GM19438 (cell line): ENCODE measurements at regions not wholly inside any gene's neighbourhood (a gene's known extent, or its start where the extent isn't known, plus 50 kb on each side); places are given as distances from the start of the nearest gene placed in this dataset.
"Not testable (repeated sequence)": the region's sequence is repeated elsewhere in the genome, so short reads cannot be mapped to it uniquely, and the experiment has no call there.

Experiments used
- ATAC-seq: cut with Tn5 transposase; IDR thresholded peaks from one replicate; pipeline ENCODE4 v1.9.1; 2021; ENCODE audit warnings: low read depth; ENCODE audit not compliant: unreplicated experiment

GRCh38 chr6:137610702-137611101, 116.5 kb upstream of the OLIG3 start:
- ATAC-seq, result no peak

GRCh38 chr6:137623293-137623692, 129.1 kb upstream of the OLIG3 start:
- ATAC-seq, result no peak

- no peak for ATAC-seq
Observed at GRCh38 chr6:137625100-137625661, 131.0 kb upstream of the OLIG3 start.

- no peak for ATAC-seq
Observed at GRCh38 chr6:137625808-137626207, 131.6 kb upstream of the OLIG3 start.

- no peak for ATAC-seq
Observed at GRCh38 chr6:137630666-137631065, 136.5 kb upstream of the OLIG3 start.

GRCh38 chr6:137631323-137631722, 137.1 kb upstream of the OLIG3 start:
- ATAC-seq, result no peak

GRCh38 chr6:137634177-137634576, 140.0 kb upstream of the OLIG3 start:
- not testable (repeated sequence) for ATAC-seq

- no peak for ATAC-seq
Observed at GRCh38 chr6:137637121-137637520, 142.9 kb upstream of the OLIG3 start.

GRCh38 chr6:137638926-137639706, 144.9 kb upstream of the OLIG3 start:
- no peak for ATAC-seq

- ATAC-seq, result no peak
Observed at GRCh38 chr6:137640086-137640485, 145.9 kb upstream of the OLIG3 start.

GRCh38 chr6:137641474-137642077, 147.4 kb upstream of the OLIG3 start:
- no peak for ATAC-seq

GRCh38 chr6:137643210-137643609, 149.0 kb upstream of the OLIG3 start:
- not testable (repeated sequence) for ATAC-seq

GRCh38 chr6:137643644-137644043, 149.4 kb upstream of the OLIG3 start:
- ATAC-seq, result not testable (repeated sequence)

- ATAC-seq, result no peak
Observed at GRCh38 chr6:137645850-137646249, 151.7 kb upstream of the OLIG3 start.

GRCh38 chr6:137646484-137646883, 152.3 kb upstream of the OLIG3 start:
- no peak for ATAC-seq

- no peak for ATAC-seq
Observed at GRCh38 chr6:137647762-137648447, 153.7 kb upstream of the OLIG3 start.

GRCh38 chr6:137650720-137651119, 156.5 kb upstream of the OLIG3 start:
- no peak for ATAC-seq

GRCh38 chr6:137651178-137651577, 157.0 kb upstream of the OLIG3 start:
- no peak for ATAC-seq

- ATAC-seq, result no peak
Observed at GRCh38 chr6:137651591-137652335, 157.6 kb upstream of the OLIG3 start.

GRCh38 chr6:137652961-137653705, 158.9 kb upstream of the OLIG3 start:
- no peak for ATAC-seq
